Mucosa of rectum (tissue), 2 donors: ENCODE measurements at regions not wholly inside any gene's neighbourhood (a gene's known extent, or its start where the extent isn't known, plus 50 kb on each side); places are given as distances from the start of the nearest gene placed in this dataset.

Experiments used
- H3K27ac ChIP-seq, 2 donors: one replicate each; pipeline ENCODE4 v1.7.0; 2013; ENCODE audit warnings: inconsistent platforms in 2 of 2, low read depth in 2 of 2, low read length in 2 of 2
- H3K27me3 ChIP-seq, 2 donors: one replicate each; pipeline ENCODE4 v1.7.0; 2013; ENCODE audit warnings: low read length in 2 of 2; ENCODE audit not compliant: control insufficient read depth in 2 of 2, insufficient read depth in 2 of 2
- H3K36me3 ChIP-seq, 2 donors: one replicate each; pipeline ENCODE4 v1.7.0; 2013; ENCODE audit warnings: low read length in 2 of 2; ENCODE audit not compliant: control insufficient read depth in 2 of 2, insufficient read depth in 2 of 2
- H3K4me1 ChIP-seq, 2 donors: one replicate each; pipeline ENCODE4 v1.7.0; 2013; ENCODE audit warnings: low read length in 2 of 2, mild to moderate bottlenecking in 1 of 2; ENCODE audit not compliant: control insufficient read depth in 2 of 2, insufficient read depth in 2 of 2
- H3K4me3 ChIP-seq, 2 donors: one replicate each; pipeline ENCODE4 v1.7.0; 2013; ENCODE audit warnings: low read length in 2 of 2
- H3K9ac ChIP-seq, 2 donors: one replicate each; pipeline ENCODE4 v1.7.0; 2013; ENCODE audit warnings: low read length in 2 of 2, low read depth in 1 of 2, mild to moderate bottlenecking in 1 of 2
- H3K9me3 ChIP-seq, 2 donors: one replicate each; pipeline ENCODE4 v1.7.0; 2013; ENCODE audit warnings: low read length in 2 of 2; ENCODE audit not compliant: control insufficient read depth in 2 of 2
- donor health status: healthy.
- donor health status: Normal muscosa, but diverticular disease.

GRCh38 chr17:73760439-73760758, 116.2 kb upstream of the SDK2 start:
- Histone ChIP-seq H3K4me1 (no peaks in the 10 kb centered on the region), H3K36me3 (no peaks in the 10 kb centered on the region), H3K9me3 (no peaks in the 10 kb centered on the region), H3K4me3 (no peak overlapping the region), H3K27me3 (peaks cover 0 to 3% of the 10 kb centered on the region in 2 donors), H3K27ac (no peak overlapping the region), H3K9ac (no peak overlapping the region)

- no peak overlapping the region for H3K9ac ChIP-seq
- peaks cover 0 to 3% of the 10 kb centered on the region in 2 donors for H3K27me3 ChIP-seq
Observed at GRCh38 chr17:73765824-73766563, 121.7 kb upstream of the SDK2 start.

GRCh38 chr17:73767696-73768095, 123.5 kb upstream of the SDK2 start:
- Histone ChIP-seq H3K9me3 (no peaks in the 10 kb centered on the region), H3K27ac (no peak overlapping the region), H3K4me3 (no peak overlapping the region), H3K4me1 (peaks cover 3 to 4% of the 10 kb centered on the region in 2 donors), H3K36me3 (no peaks in the 10 kb centered on the region), H3K9ac (no peak overlapping the region), H3K27me3 (peaks cover 0 to 3% of the 10 kb centered on the region in 2 donors)

More at GRCh38 chr17:73765824-73766563, 121.7 kb upstream of the SDK2 start:
- no peaks in the 10 kb centered on the region for H3K36me3 ChIP-seq
- no peak overlapping the region for H3K4me3 ChIP-seq
- H3K9me3 ChIP-seq, result no peaks in the 10 kb centered on the region
- H3K27ac ChIP-seq, result no peak overlapping the region
- H3K4me1 ChIP-seq, result peaks cover 3 to 4% of the 10 kb centered on the region in 2 donors

GRCh38 chr17:73768691-73769090, 124.4 kb upstream of the SDK2 start:
- H3K27me3 ChIP-seq, result peaks cover 0 to 3% of the 10 kb centered on the region in 2 donors
- H3K4me3 ChIP-seq, result no peak overlapping the region
- peaks cover 3 to 4% of the 10 kb centered on the region in 2 donors for H3K4me1 ChIP-seq
- no peak overlapping the region for H3K9ac ChIP-seq
- H3K36me3 ChIP-seq, result no peaks in the 10 kb centered on the region
- no peak overlapping the region for H3K27ac ChIP-seq
- no peaks in the 10 kb centered on the region for H3K9me3 ChIP-seq

- Histone ChIP-seq H3K36me3 (no peaks in the 10 kb centered on the region), H3K27me3 (no peaks in the 10 kb centered on the region), H3K9ac (no peak overlapping the region), H3K4me1 (peaks cover 3 to 4% of the 10 kb centered on the region in 2 donors), H3K27ac (no peak overlapping the region), H3K4me3 (no peak overlapping the region), H3K9me3 (no peaks in the 10 kb centered on the region)
Observed at GRCh38 chr17:73769479-73769878, 125.2 kb upstream of the SDK2 start.

GRCh38 chr17:73770115-73770848, 126.0 kb upstream of the SDK2 start:
- H3K9me3 ChIP-seq, result no peaks in the 10 kb centered on the region
- no peak overlapping the region for H3K27ac ChIP-seq
- no peaks in the 10 kb centered on the region for H3K36me3 ChIP-seq
- H3K4me1 ChIP-seq, result peaks cover 3 to 4% of the 10 kb centered on the region in 2 donors
- H3K27me3 ChIP-seq, result no peaks in the 10 kb centered on the region
- no peak overlapping the region for H3K4me3 ChIP-seq
- no peak overlapping the region for H3K9ac ChIP-seq

GRCh38 chr17:73770849-73771229, 126.6 kb upstream of the SDK2 start:
- Histone ChIP-seq H3K9me3 (no peaks in the 10 kb centered on the region), H3K27ac (no peak overlapping the region), H3K4me1 (peaks cover 3 to 4% of the 10 kb centered on the region in 2 donors), H3K4me3 (no peak overlapping the region), H3K36me3 (no peaks in the 10 kb centered on the region), H3K9ac (no peak overlapping the region), H3K27me3 (no peaks in the 10 kb centered on the region)

- H3K4me3 ChIP-seq, result no peak overlapping the region
Observed at GRCh38 chr17:73772107-73772705, 128.0 kb upstream of the SDK2 start.

GRCh38 chr17:73773702-73774101, 129.5 kb upstream of the SDK2 start:
- no peak overlapping the region for H3K9ac ChIP-seq
- no peaks in the 10 kb centered on the region for H3K27me3 ChIP-seq
- no peak overlapping the region for H3K4me3 ChIP-seq
- H3K9me3 ChIP-seq, result no peaks in the 10 kb centered on the region
- no peaks in the 10 kb centered on the region for H3K36me3 ChIP-seq
- H3K4me1 ChIP-seq, result peaks cover 3 to 4% of the 10 kb centered on the region in 2 donors
- H3K27ac ChIP-seq, result no peak overlapping the region

More at GRCh38 chr17:73772107-73772705, 128.0 kb upstream of the SDK2 start:
- Histone ChIP-seq H3K36me3 (no peaks in the 10 kb centered on the region), H3K4me1 (peaks cover 3 to 4% of the 10 kb centered on the region in 2 donors), H3K9me3 (no peaks in the 10 kb centered on the region), H3K9ac (no peak overlapping the region), H3K27ac (no peak overlapping the region), H3K27me3 (no peaks in the 10 kb centered on the region)

- Histone ChIP-seq H3K4me1 (peaks cover 3 to 4% of the 10 kb centered on the region in 2 donors), H3K27me3 (no peaks in the 10 kb centered on the region), H3K36me3 (no peaks in the 10 kb centered on the region), H3K9ac (no peak overlapping the region), H3K27ac (no peak overlapping the region), H3K4me3 (no peak overlapping the region), H3K9me3 (no peaks in the 10 kb centered on the region)
Observed at GRCh38 chr17:73774852-73775251, 130.6 kb upstream of the SDK2 start.
